Neural progenitor cell (in vitro differentiated cells): ENCODE measurements at regions not wholly inside any gene's neighbourhood (a gene's known extent, or its start where the extent isn't known, plus 50 kb on each side); places are given as distances from the start of the nearest gene placed in this dataset.

Source experiments
- DNase-seq: peaks from one replicate; pipeline ENCODE4 v3.0.0-alpha.2; 2016; ENCODE audit warnings: low spot score
- H2AFZ ChIP-seq: fragments of 200-600 bp; sonication (generic); replicated peaks from 2 replicates; pipeline ENCODE4 v1.6.1; 2016; ENCODE audit warnings: antibody characterized with exemption
- H3F3A ChIP-seq: fragments of 200-600 bp; sonication (generic); 2 replicates; pipeline ENCODE4 v1.6.1; 2016; ENCODE audit warnings: antibody characterized with exemption, low read depth
- H3K27ac ChIP-seq: fragments of 200-600 bp; sonication (generic); 2 replicates; pipeline ENCODE4 v1.5.1; 2016; ENCODE audit warnings: mild to moderate bottlenecking
- H3K27me3 ChIP-seq: fragments of 200-600 bp; sonication (generic); 2 replicates; pipeline ENCODE4 v1.6.1; 2016; ENCODE audit warnings: mild to moderate bottlenecking, moderate library complexity
- H3K36me3 ChIP-seq: fragments of 200-600 bp; sonication (generic); 2 replicates; pipeline ENCODE4 v1.5.1; 2016
- H3K4me1 ChIP-seq: fragments of 200-600 bp; sonication (generic); 2 replicates; pipeline ENCODE4 v1.6.1; 2016; ENCODE audit warnings: mixed run types
- H3K4me2 ChIP-seq: fragments of 200-600 bp; sonication (generic); 2 replicates; pipeline ENCODE4 v1.6.1; 2016
- H3K4me3 ChIP-seq: fragments of 200-600 bp; sonication (generic); 2 replicates; pipeline ENCODE4 v1.5.1; 2016
- H3K79me2 ChIP-seq: fragments of 200-600 bp; sonication (generic); 2 replicates; pipeline ENCODE4 v1.6.1; 2016; ENCODE audit warnings: low read depth
- H3K9ac ChIP-seq: fragments of 200-600 bp; sonication (generic); 2 replicates; pipeline ENCODE4 v1.6.1; 2016
- H3K9me3 ChIP-seq: fragments of 200-600 bp; sonication (generic); 2 replicates; pipeline ENCODE4 v1.5.1; 2016; ENCODE audit warnings: low read depth
- H4K20me1 ChIP-seq: fragments of 200-600 bp; sonication (generic); 2 replicates; pipeline ENCODE4 v1.6.1; 2016; ENCODE audit warnings: low read depth
- H3K27ac Mint-ChIP-seq: 3 replicates; pipeline ENCODE4 v1.8.0; 2021; ENCODE audit warnings: mixed read lengths
- H3K27me3 Mint-ChIP-seq: 2 replicates; pipeline ENCODE4 v1.8.0; 2022; ENCODE audit warnings: low read depth, mild to moderate bottlenecking, inconsistent platforms, moderate library complexity, mixed read lengths; ENCODE audit not compliant: insufficient read depth
- H3K36me3 Mint-ChIP-seq: 3 replicates; pipeline ENCODE4 v1.8.0; 2021; ENCODE audit warnings: mixed read lengths
- H3K4me1 Mint-ChIP-seq: 3 replicates; pipeline ENCODE4 v1.8.0; 2021; ENCODE audit warnings: mixed read lengths
- H3K4me3 Mint-ChIP-seq: 3 replicates; pipeline ENCODE4 v1.8.0; 2021; ENCODE audit warnings: mild to moderate bottlenecking, moderate library complexity, mixed read lengths
- H3K9me3 Mint-ChIP-seq: 3 replicates; pipeline ENCODE4 v1.8.0; 2020; ENCODE audit warnings: mixed read lengths
- EZH2 ChIP-seq: fragments of 200-600 bp; sonication (generic); IDR thresholded peaks from 2 replicates; pipeline ENCODE4 v1.6.1; 2017; ENCODE audit warnings: antibody characterized with exemption, mild to moderate bottlenecking, moderate library complexity
- EZH2phosphoT487 ChIP-seq: fragments of 200-600 bp; sonication (generic); IDR thresholded peaks from 2 replicates; pipeline ENCODE4 v1.6.1; 2017; ENCODE audit warnings: antibody characterized with exemption
- TF ChIP-seq, protein P1 (sequence below): fragments of 200-600 bp; sonication (generic); IDR thresholded peaks from 2 replicates; pipeline ENCODE4 v1.5.1; 2017; ENCODE audit warnings: antibody characterized with exemption, mild to moderate bottlenecking

DNA sequence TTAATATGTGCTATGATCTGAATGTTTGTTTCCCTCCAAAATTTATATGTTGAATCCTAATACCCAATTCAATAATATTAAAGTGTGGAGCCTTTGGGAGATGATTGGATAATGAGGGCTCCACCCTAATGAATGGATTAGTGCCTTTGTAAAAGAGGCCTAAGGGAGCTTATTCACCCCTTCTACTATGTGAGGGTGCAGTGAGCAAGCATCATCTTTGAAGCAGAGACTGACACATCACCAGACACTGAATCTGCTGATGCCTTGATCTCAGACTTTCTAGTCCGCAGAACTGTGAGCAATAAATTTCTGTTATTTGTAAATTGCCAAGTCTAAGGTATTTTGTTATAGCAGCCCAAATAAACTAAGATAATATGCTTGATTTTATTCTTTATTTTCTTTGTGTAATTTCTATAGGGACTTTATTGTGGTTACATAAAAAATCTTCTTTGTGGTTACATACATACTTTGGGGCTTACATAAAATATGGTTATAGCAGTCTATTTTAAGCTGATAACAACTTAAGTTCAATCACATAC lies 131.1 kb upstream of the SLC38A2 start:
- Histone ChIP-seq H3K79me2 (no peaks in the 10 kb centered on the region), H3K4me3 (no peak overlapping the region), H3F3A (no peaks in the 10 kb centered on the region), H3K9me3 (no peaks in the 10 kb centered on the region), H3K27ac (no peak overlapping the region), H3K27me3 (no peaks in the 10 kb centered on the region), H3K36me3 (no peaks in the 10 kb centered on the region), H4K20me1 (no peaks in the 10 kb centered on the region), H3K4me1 (no peaks in the 10 kb centered on the region), H3K4me2 (no peak overlapping the region), H2AFZ (no peak overlapping the region), H3K9ac (no peak overlapping the region)
- H3K9me3 Mint-ChIP-seq: peaks cover 25% of the 10 kb centered on the region
- no peak for DNase-seq
- H3K27me3 Mint-ChIP-seq: no peaks in the 10 kb centered on the region
- H3K4me1 Mint-ChIP-seq: no peaks in the 10 kb centered on the region
- H3K36me3 Mint-ChIP-seq: peaks cover 2% of the 10 kb centered on the region
- H3K4me3 Mint-ChIP-seq: no peak overlapping the region
- TF ChIP-seq, protein P1, sequence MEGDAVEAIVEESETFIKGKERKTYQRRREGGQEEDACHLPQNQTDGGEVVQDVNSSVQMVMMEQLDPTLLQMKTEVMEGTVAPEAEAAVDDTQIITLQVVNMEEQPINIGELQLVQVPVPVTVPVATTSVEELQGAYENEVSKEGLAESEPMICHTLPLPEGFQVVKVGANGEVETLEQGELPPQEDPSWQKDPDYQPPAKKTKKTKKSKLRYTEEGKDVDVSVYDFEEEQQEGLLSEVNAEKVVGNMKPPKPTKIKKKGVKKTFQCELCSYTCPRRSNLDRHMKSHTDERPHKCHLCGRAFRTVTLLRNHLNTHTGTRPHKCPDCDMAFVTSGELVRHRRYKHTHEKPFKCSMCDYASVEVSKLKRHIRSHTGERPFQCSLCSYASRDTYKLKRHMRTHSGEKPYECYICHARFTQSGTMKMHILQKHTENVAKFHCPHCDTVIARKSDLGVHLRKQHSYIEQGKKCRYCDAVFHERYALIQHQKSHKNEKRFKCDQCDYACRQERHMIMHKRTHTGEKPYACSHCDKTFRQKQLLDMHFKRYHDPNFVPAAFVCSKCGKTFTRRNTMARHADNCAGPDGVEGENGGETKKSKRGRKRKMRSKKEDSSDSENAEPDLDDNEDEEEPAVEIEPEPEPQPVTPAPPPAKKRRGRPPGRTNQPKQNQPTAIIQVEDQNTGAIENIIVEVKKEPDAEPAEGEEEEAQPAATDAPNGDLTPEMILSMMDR: no peak
- TF ChIP-seq EZH2 (no peak), EZH2phosphoT487 (no peak)
- no peak overlapping the region for H3K27ac Mint-ChIP-seq

- Histone ChIP-seq H4K20me1 (no peaks in the 10 kb centered on the region), H3K27me3 (no peaks in the 10 kb centered on the region), H3K9ac (no peak overlapping the region), H2AFZ (no peak overlapping the region), H3K4me1 (no peaks in the 10 kb centered on the region), H3K79me2 (no peaks in the 10 kb centered on the region), H3K4me3 (no peak overlapping the region), H3K36me3 (no peaks in the 10 kb centered on the region), H3K9me3 (no peaks in the 10 kb centered on the region), H3F3A (no peaks in the 10 kb centered on the region), H3K4me2 (no peak overlapping the region), H3K27ac (no peak overlapping the region)
- H3K36me3 Mint-ChIP-seq: no peaks in the 10 kb centered on the region
- H3K27me3 Mint-ChIP-seq: no peaks in the 10 kb centered on the region
- H3K4me3 Mint-ChIP-seq: no peak overlapping the region
- H3K27ac Mint-ChIP-seq: no peak overlapping the region
- H3K9me3 Mint-ChIP-seq: peaks cover 16% of the 10 kb centered on the region
- TF ChIP-seq, protein P1: no peak
- no peak for TF ChIP-seq EZH2
- no peak for TF ChIP-seq EZH2phosphoT487
- no peaks in the 10 kb centered on the region for H3K4me1 Mint-ChIP-seq
- DNase-seq: no peak
Observed at GRCh38 chr12:46500673-46501072, 128.1 kb upstream of the SLC38A2 start.

DNA sequence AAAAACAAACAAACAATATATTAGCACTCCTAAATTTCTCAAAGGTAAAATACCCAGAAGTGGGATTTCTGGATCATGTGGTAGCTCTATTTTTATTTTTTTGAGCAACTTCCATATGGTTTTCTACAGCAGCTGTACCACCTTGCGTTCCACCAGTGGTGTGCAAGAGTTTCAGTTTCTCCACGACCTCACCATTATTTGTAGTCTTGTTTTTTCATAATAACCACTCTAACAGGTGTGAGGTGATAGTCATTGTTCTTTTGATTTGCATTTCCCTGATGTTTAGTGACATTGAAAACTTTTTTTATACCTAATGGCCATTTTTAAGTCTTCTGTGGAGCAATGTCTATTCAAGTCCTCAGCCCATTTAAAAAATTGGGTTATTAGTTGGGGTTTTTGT lies 127.3 kb upstream of the SLC38A2 start:
- Histone ChIP-seq H3K4me3 (no peak overlapping the region), H2AFZ (no peak overlapping the region), H3K36me3 (no peaks in the 10 kb centered on the region), H3K27me3 (no peaks in the 10 kb centered on the region), H3K9me3 (no peaks in the 10 kb centered on the region), H3F3A (no peaks in the 10 kb centered on the region), H3K79me2 (no peaks in the 10 kb centered on the region), H4K20me1 (no peaks in the 10 kb centered on the region), H3K27ac (no peak overlapping the region), H3K4me1 (no peaks in the 10 kb centered on the region), H3K4me2 (no peak overlapping the region), H3K9ac (no peak overlapping the region)
- Mint-ChIP-seq H3K9me3 (peaks cover 16% of the 10 kb centered on the region), H3K27me3 (no peaks in the 10 kb centered on the region), H3K4me1 (no peaks in the 10 kb centered on the region), H3K27ac (no peak overlapping the region), H3K4me3 (no peak overlapping the region), H3K36me3 (no peaks in the 10 kb centered on the region)
- no peak for TF ChIP-seq EZH2phosphoT487
- TF ChIP-seq EZH2: no peak
- TF ChIP-seq, protein P1: no peak
- DNase-seq: no peak
